K562 (cell line): ENCODE measurements at regions not wholly inside any gene's neighbourhood (a gene's known extent, or its start where the extent isn't known, plus 50 kb on each side); places are given as distances from the start of the nearest gene placed in this dataset.

ENCODE experiments used
- ATAC-seq: fragments of 200-7000 bp; cut with Tn5 transposase; 3 replicates; pipeline ENCODE4 v1.9.1; 2020; ENCODE audit warnings: moderate library complexity
- BruUV-seq: library from RNA; stranded (reverse); fragments of 400-500 nt; replicated peaks from 2 replicates; lab custom pipeline; 2021; lab: Mats Ljungman, UMichigan
- CTCF ChIA-PET: fragments of 300-600 bp; formaldehyde crosslinking; extraction: SDS; loops from one replicate; lab custom pipeline; 2021; ENCODE audit warnings: low intra/inter-chr PET ratio; lab: Yijun Ruan, JAX
- POLR2A ChIA-PET: fragments of 300-600, 350-650 bp; sonication (Branson Sonifier 250); formaldehyde crosslinking; extraction: SDS; loops from one replicate; lab custom pipeline; 2021; ENCODE audit warnings: antibody characterized with exemption, inconsistent platforms; lab: Yijun Ruan, JAX
- DNase-seq, 4 experiments: peaks; one replicate each; pipeline versions ENCODE4 v3.0.0 to v3.0.0-alpha.2; 2011 to 2018; ENCODE audit warnings: low spot score in 3 of 4, mixed read lengths in 3 of 4; ENCODE audit errors: extremely low read depth in 1 of 4
- FAIRE-seq: peaks from 2 replicates; lab custom pipeline; 2011; peaks lifted over from hg19 to GRCh38; lab: Jason Lieb, UNC
- H2AFZ ChIP-seq: 2 replicates; pipeline ENCODE4 v1.6.0; 2011; ENCODE audit warnings: low read depth, low read length, control low read depth, inconsistent platforms
- H3K27ac ChIP-seq: fragments of 200-600 bp; 3 replicates; pipeline ENCODE4 v1.8.0; 2011; ENCODE audit warnings: low read depth, mild to moderate bottlenecking, control low read depth, inconsistent platforms, low read length, moderate library complexity, mixed read lengths; ENCODE audit errors: extremely low read depth
- H3K27me3 ChIP-seq, 2 experiments: fragments of 300-600 bp in 1 of 2; 2 replicates in 1 of 2; 3 replicates in 1 of 2; pipeline versions ENCODE4 v1.6.0 to v1.8.0; 2011; ENCODE audit warnings: inconsistent platforms in 2 of 2, low read length in 2 of 2, mild to moderate bottlenecking in 1 of 2, mixed read lengths in 1 of 2, moderate library complexity in 1 of 2; ENCODE audit not compliant: control insufficient read depth in 2 of 2, insufficient read depth in 2 of 2
- H3K36me3 ChIP-seq: fragments of 300-600 bp; 3 replicates; pipeline ENCODE4 v1.8.0; 2011; ENCODE audit warnings: mild to moderate bottlenecking, low read length, inconsistent platforms; ENCODE audit not compliant: control insufficient read depth, insufficient read depth
- H3K4me1 ChIP-seq, 2 experiments: fragments of 200-600 bp in 1 of 2; replicated peaks in 1 of 2; 2 replicates in 1 of 2; 3 replicates in 1 of 2; pipeline versions ENCODE4 v1.5.1 to v1.8.0; 2011; ENCODE audit warnings: inconsistent platforms in 2 of 2, low read length in 2 of 2, mild to moderate bottlenecking in 1 of 2, mixed read lengths in 1 of 2, moderate library complexity in 1 of 2; ENCODE audit not compliant: control insufficient read depth in 2 of 2, insufficient read depth in 2 of 2
- H3K4me2 ChIP-seq: 2 replicates; pipeline ENCODE4 v1.6.1; 2011; ENCODE audit warnings: low read length, control low read depth, inconsistent platforms, mixed read lengths; ENCODE audit not compliant: insufficient read depth
- H3K4me3 ChIP-seq: fragments of 200-600 bp; sonication (generic), shearing (Covaris generic); 2 replicates; pipeline ENCODE4 v1.5.1; 2016; ENCODE audit warnings: control low read depth, inconsistent platforms
- H3K79me2 ChIP-seq: fragments of 200-600 bp; 3 replicates; pipeline ENCODE4 v1.8.0; 2011; ENCODE audit warnings: low read length, inconsistent platforms; ENCODE audit not compliant: control insufficient read depth, insufficient read depth
- H3K9ac ChIP-seq, 2 experiments: 2 replicates each; pipeline versions ENCODE4 v1.6.0 to v1.6.1; 2011; ENCODE audit warnings: low read depth in 2 of 2, low read length in 2 of 2, control low read depth in 1 of 2, inconsistent platforms in 1 of 2, mild to moderate bottlenecking in 1 of 2, mixed read lengths in 1 of 2; ENCODE audit not compliant: insufficient read depth in 1 of 2
- H3K9me1 ChIP-seq: one replicate; pipeline ENCODE4 v1.6.0; 2011; ENCODE audit warnings: inconsistent platforms, mild to moderate bottlenecking, low read length, moderate library complexity; ENCODE audit not compliant: control insufficient read depth, insufficient read depth
- H3K9me3 ChIP-seq: replicated peaks from 2 replicates; pipeline ENCODE4 v1.5.1; 2011; ENCODE audit warnings: low read depth, low read length, inconsistent platforms; ENCODE audit not compliant: control insufficient read depth, insufficient read depth
- H4K20me1 ChIP-seq: replicated peaks from 2 replicates; pipeline ENCODE4 v1.6.1; 2011; ENCODE audit warnings: low read length, inconsistent platforms, mixed read lengths; ENCODE audit not compliant: control insufficient read depth, insufficient read depth
- BMI1 ChIP-seq: fragments of 150-350 bp; IDR thresholded peaks from 2 replicates; pipeline ENCODE4 v1.6.1; 2014; ENCODE audit warnings: low read length
- CCAR2 ChIP-seq: fragments of 200-400 bp; formaldehyde crosslinking; IDR thresholded peaks from 2 replicates; pipeline ENCODE4 v1.6.1; 2017; ENCODE audit warnings: mild to moderate bottlenecking, low read depth, low read length
- HDAC8 ChIP-seq: fragments of 450-650 bp; IDR thresholded peaks from 2 replicates; pipeline ENCODE4 v1.6.1; 2016; ENCODE audit warnings: mild to moderate bottlenecking, missing genetic modification characterization, moderate library complexity, missing compliant biosample characterization
- HMG20A ChIP-seq: fragments of 450-650 bp; formaldehyde crosslinking; conservative IDR thresholded peaks from 2 replicates; pipeline ENCODE4 v1.4.0; 2020; ENCODE audit warnings: mild to moderate bottlenecking, mixed read lengths
- HMGN3 ChIP-seq: IDR thresholded peaks from 2 replicates; pipeline ENCODE4 v1.6.1; 2011; ENCODE audit warnings: borderline replicate concordance, low read depth, mild to moderate bottlenecking, mixed read lengths, low read length; ENCODE audit not compliant: insufficient read length; ENCODE audit errors: extremely low read depth
- KHSRP ChIP-seq: fragments of 450-650 bp; IDR thresholded peaks from 2 replicates; pipeline ENCODE4 v1.6.1; 2017
- NR3C1 ChIP-seq: sonication (generic); formaldehyde crosslinking; IDR thresholded peaks from 2 replicates; pipeline ENCODE4 v1.8.1; 2022; ENCODE audit warnings: missing genetic modification reagents
- OTX1 ChIP-seq: fragments of 450-650 bp; formaldehyde crosslinking; IDR thresholded peaks from 2 replicates; pipeline ENCODE4 v1.4.0; 2022; ENCODE audit warnings: mild to moderate bottlenecking
- SREBF1 ChIP-seq: fragments of 150-350 bp; IDR thresholded peaks from 2 replicates; pipeline ENCODE4 v1.6.1; 2014; ENCODE audit warnings: antibody characterized with exemption, low read depth, low read length, borderline replicate concordance
- TAF7 ChIP-seq: fragments of 450-650 bp; IDR thresholded peaks from 2 replicates; pipeline ENCODE4 v1.6.1; 2016; ENCODE audit warnings: missing genetic modification characterization, missing compliant biosample characterization
- TBL1XR1 ChIP-seq, 2 experiments: IDR thresholded peaks; 2 replicates each; pipeline ENCODE4 v1.6.1; 2012; ENCODE audit warnings: improper control_type of control experiment in 2 of 2, low read length in 2 of 2, mild to moderate bottlenecking in 1 of 2
- XRCC4 ChIP-seq: IDR thresholded peaks from one replicate; pipeline ENCODE4 v1.6.1; 2011; ENCODE audit not compliant: insufficient read depth, insufficient read length; ENCODE audit errors: extremely low read depth
- ZBED1 ChIP-seq: IDR thresholded peaks from 2 replicates; pipeline ENCODE4 v1.6.1; 2014
- ZNF274 ChIP-seq: IDR thresholded peaks from 2 replicates; pipeline ENCODE4 v1.6.1; 2011; ENCODE audit warnings: low read depth, mild to moderate bottlenecking, low read length, moderate library complexity, borderline replicate concordance
- ZNF41 ChIP-seq: fragments of 250-450 bp; sonication (Bioruptor Pico); conservative IDR thresholded peaks from 2 replicates; pipeline ENCODE4 v1.4.0; 2020; ENCODE audit warnings: mild to moderate bottlenecking
- ZNF589 ChIP-seq: fragments of 200-800 bp; sonication (Bioruptor generic); IDR thresholded peaks from 2 replicates; pipeline ENCODE4 v1.6.1; 2016; ENCODE audit warnings: low read depth, missing genetic modification characterization, missing compliant biosample characterization
- WGBS: fragments of 100-300 bp; shearing (Covaris generic); methylation state at CpG from one replicate; pipeline ENCODE4 v1.1.6; 2016; ENCODE audit warnings: low coverage, mixed read lengths; ENCODE audit not compliant: insufficient coverage; ENCODE audit errors: missing lambda C conversion rate; 5-methylcytosine and 5-hydroxymethylcytosine counted together
- in situ Hi-C: fragments of 300-500 bp; cut with MboI; formaldehyde crosslinking; loops from 4 replicates; pipeline ENCODE4 v1.15.0; 2018; ENCODE audit warnings: inconsistent platforms, mixed read lengths
- intact Hi-C: fragments of 100-400 bp; cut with micrococcal nuclease; formaldehyde crosslinking; loops from 2 replicates; pipeline ENCODE4 v1.14.2; 2022
- TF ChIP-seq, protein P1 (sequence below): sonication (generic); formaldehyde crosslinking; IDR thresholded peaks from 2 replicates; pipeline ENCODE4 v1.9.0; 2022; ENCODE audit warnings: mild to moderate bottlenecking, missing genetic modification reagents
- TF ChIP-seq, protein P2 (sequence below): fragments of 450-650 bp; IDR thresholded peaks from 2 replicates; pipeline ENCODE4 v1.7.0; 2016; ENCODE audit warnings: borderline replicate concordance
- TF ChIP-seq, protein P3 (sequence below): sonication (generic); formaldehyde crosslinking; IDR thresholded peaks from 2 replicates; pipeline ENCODE4 v1.8.0; 2023; ENCODE audit warnings: mild to moderate bottlenecking, missing genetic modification reagents
- TF ChIP-seq, protein P4 (sequence below), 2 experiments: fragments of 450-650 bp in 1 of 2; sonication (generic) in 1 of 2; formaldehyde crosslinking in 1 of 2; IDR thresholded peaks in 1 of 2; conservative IDR thresholded peaks in 1 of 2; 2 replicates each; pipeline versions ENCODE4 v1.6.1 to v1.8.1; 2016 to 2023; ENCODE audit warnings: mild to moderate bottlenecking in 2 of 2, moderate library complexity in 2 of 2, inconsistent platforms in 1 of 2, missing genetic modification reagents in 1 of 2

DNA sequence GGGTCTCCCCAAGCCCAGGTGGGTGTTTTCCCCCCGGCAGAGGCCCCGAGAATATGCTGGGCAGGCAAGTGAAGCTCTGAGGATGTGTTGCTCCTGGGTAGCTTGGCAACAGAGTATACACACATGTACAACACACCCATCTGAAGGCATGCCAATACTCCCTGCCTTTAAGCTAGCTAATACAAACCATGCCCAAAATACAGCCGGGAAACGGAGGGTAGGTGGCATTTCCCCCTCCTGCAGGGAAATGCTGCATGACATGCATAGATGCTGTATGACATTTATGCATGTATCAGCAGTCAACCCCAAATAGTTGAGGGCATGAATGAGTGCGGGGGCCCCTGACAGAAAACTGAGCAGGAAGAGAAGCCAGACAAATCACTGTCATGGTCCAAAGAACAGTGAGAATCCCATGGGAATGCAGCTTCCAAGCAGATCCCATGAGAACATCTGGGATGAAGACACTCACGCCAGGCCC is 614.1 kb downstream of the EBF1 start:
- Histone ChIP-seq H3K9ac (no peak overlapping the region), H3K36me3 (no peaks in the 10 kb centered on the region), H3K4me1 (no peaks in the 10 kb centered on the region), H3K79me2 (no peaks in the 10 kb centered on the region), H3K9me3 (no peaks in the 10 kb centered on the region), H3K4me3 (no peak overlapping the region), H2AFZ (no peak overlapping the region), H4K20me1 (no peaks in the 10 kb centered on the region), H3K27ac (no peak overlapping the region), H3K27me3 (no peaks in the 10 kb centered on the region), H3K9me1 (no peaks in the 10 kb centered on the region), H3K4me2 (no peak overlapping the region)
- intact Hi-C loops = no loop called here
- POLR2A ChIA-PET = no interaction called here
- CTCF ChIA-PET = no interaction called here
- 2% methylated on average over 6 of the region's 6 CpGs for WGBS
- BruUV-seq = no TSS peak
- DNase-seq (no peak), ATAC-seq (no peak), FAIRE-seq (no peak)
- TF ChIP-seq TBL1XR1 (IDR thresholded peaks at IDR 0.05; ENCODE audit: low read length in 2 of 2) = no peak
- TF ChIP-seq TAF7 = no peak
- no peak for TF ChIP-seq XRCC4
- no peak for TF ChIP-seq ZNF41 (CRISPR knock-in tag)
- no peak for TF ChIP-seq ZBED1
- TF ChIP-seq, protein P1, sequence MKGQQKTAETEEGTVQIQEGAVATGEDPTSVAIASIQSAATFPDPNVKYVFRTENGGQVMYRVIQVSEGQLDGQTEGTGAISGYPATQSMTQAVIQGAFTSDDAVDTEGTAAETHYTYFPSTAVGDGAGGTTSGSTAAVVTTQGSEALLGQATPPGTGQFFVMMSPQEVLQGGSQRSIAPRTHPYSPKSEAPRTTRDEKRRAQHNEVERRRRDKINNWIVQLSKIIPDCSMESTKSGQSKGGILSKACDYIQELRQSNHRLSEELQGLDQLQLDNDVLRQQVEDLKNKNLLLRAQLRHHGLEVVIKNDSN = no peak
- no peak for TF ChIP-seq HDAC8
- TF ChIP-seq NR3C1 (CRISPR knock-in tag) = no peak
- no peak for TF ChIP-seq ZNF274
- no peak for TF ChIP-seq OTX1 (CRISPR knock-in tag)
- TF ChIP-seq HMGN3 = no peak
- TF ChIP-seq SREBF1 = no peak
- TF ChIP-seq, protein P2, sequence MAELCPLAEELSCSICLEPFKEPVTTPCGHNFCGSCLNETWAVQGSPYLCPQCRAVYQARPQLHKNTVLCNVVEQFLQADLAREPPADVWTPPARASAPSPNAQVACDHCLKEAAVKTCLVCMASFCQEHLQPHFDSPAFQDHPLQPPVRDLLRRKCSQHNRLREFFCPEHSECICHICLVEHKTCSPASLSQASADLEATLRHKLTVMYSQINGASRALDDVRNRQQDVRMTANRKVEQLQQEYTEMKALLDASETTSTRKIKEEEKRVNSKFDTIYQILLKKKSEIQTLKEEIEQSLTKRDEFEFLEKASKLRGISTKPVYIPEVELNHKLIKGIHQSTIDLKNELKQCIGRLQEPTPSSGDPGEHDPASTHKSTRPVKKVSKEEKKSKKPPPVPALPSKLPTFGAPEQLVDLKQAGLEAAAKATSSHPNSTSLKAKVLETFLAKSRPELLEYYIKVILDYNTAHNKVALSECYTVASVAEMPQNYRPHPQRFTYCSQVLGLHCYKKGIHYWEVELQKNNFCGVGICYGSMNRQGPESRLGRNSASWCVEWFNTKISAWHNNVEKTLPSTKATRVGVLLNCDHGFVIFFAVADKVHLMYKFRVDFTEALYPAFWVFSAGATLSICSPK = no peak
- no peak for TF ChIP-seq HMG20A (CRISPR knock-in tag)
- TF ChIP-seq, protein P3, sequence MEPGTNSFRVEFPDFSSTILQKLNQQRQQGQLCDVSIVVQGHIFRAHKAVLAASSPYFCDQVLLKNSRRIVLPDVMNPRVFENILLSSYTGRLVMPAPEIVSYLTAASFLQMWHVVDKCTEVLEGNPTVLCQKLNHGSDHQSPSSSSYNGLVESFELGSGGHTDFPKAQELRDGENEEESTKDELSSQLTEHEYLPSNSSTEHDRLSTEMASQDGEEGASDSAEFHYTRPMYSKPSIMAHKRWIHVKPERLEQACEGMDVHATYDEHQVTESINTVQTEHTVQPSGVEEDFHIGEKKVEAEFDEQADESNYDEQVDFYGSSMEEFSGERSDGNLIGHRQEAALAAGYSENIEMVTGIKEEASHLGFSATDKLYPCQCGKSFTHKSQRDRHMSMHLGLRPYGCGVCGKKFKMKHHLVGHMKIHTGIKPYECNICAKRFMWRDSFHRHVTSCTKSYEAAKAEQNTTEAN (CRISPR knock-in tag) = no peak
- no peak for TF ChIP-seq KHSRP
- TF ChIP-seq, protein P4, sequence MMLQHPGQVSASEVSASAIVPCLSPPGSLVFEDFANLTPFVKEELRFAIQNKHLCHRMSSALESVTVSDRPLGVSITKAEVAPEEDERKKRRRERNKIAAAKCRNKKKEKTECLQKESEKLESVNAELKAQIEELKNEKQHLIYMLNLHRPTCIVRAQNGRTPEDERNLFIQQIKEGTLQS (IDR thresholded peaks at IDR 0.05) = no peak
- TF ChIP-seq, protein P4 (CRISPR knock-in tag; conservative IDR thresholded peaks at IDR 0.05) = no peak
- TF ChIP-seq ZNF589 = no peak
- no peak for TF ChIP-seq CCAR2
- TF ChIP-seq BMI1 = no peak
- in situ Hi-C loops = no loop called here
